Kidney capillary endothelial cell (primary cell): ENCODE measurements at regions not wholly inside any gene's neighbourhood (a gene's known extent, or its start where the extent isn't known, plus 50 kb on each side); places are given as distances from the start of the nearest gene placed in this dataset.

ENCODE experiments used
- DNase-seq: peaks from one replicate; pipeline ENCODE4 v3.0.0-alpha.2; 2018; ENCODE audit warnings: low spot score

GRCh38 chr1:208513799-208514198 lies 269.6 kb upstream of the PLXNA2 start:
- DNase-seq, result no peak

- DNase-seq, result no peak
Observed at GRCh38 chr1:208515129-208515528, 270.9 kb upstream of the PLXNA2 start.

GRCh38 chr1:208516780-208517179 lies 272.6 kb upstream of the PLXNA2 start:
- no peak for DNase-seq

- DNase-seq, result no peak
Observed at GRCh38 chr1:208520438-208521099, 276.4 kb upstream of the PLXNA2 start.

- DNase-seq, result no peak
Observed at GRCh38 chr1:208521534-208521933, 277.4 kb upstream of the PLXNA2 start.

GRCh38 chr1:208523007-208523406 lies 278.8 kb upstream of the PLXNA2 start:
- DNase-seq, result no peak

- no peak for DNase-seq
Observed at GRCh38 chr1:208524376-208524775, 280.2 kb upstream of the PLXNA2 start.

GRCh38 chr1:208524925-208525324 lies 280.7 kb upstream of the PLXNA2 start:
- no peak for DNase-seq

- DNase-seq, result no peak
Observed at GRCh38 chr1:208525417-208525816, 281.2 kb upstream of the PLXNA2 start.

- no peak for DNase-seq
Observed at GRCh38 chr1:208526613-208527125, 282.5 kb upstream of the PLXNA2 start.

- DNase-seq, result no peak
Observed at GRCh38 chr1:208527156-208527555, 283.0 kb upstream of the PLXNA2 start.

GRCh38 chr1:208528578-208529240 lies 284.5 kb upstream of the PLXNA2 start:
- DNase-seq, result no peak

GRCh38 chr1:208531003-208531750 lies 287.0 kb upstream of the PLXNA2 start:
- no peak for DNase-seq

- no peak for DNase-seq
Observed at GRCh38 chr1:208533746-208534598, 289.8 kb upstream of the PLXNA2 start.

GRCh38 chr1:208534599-208534897 lies 290.4 kb upstream of the PLXNA2 start:
- DNase-seq, result no peak

GRCh38 chr1:208534979-208535378 lies 290.8 kb upstream of the PLXNA2 start:
- DNase-seq, result no peak

GRCh38 chr1:208535511-208535910 lies 291.3 kb upstream of the PLXNA2 start:
- DNase-seq, result no peak

- DNase-seq, result no peak
Observed at GRCh38 chr1:208536212-208536611, 292.0 kb upstream of the PLXNA2 start.

- no peak for DNase-seq
Observed at GRCh38 chr1:208537198-208537597, 293.0 kb upstream of the PLXNA2 start.

- DNase-seq, result no peak
Observed at GRCh38 chr1:208538078-208538477, 293.9 kb upstream of the PLXNA2 start.

GRCh38 chr1:208538587-208538986 lies 294.4 kb upstream of the PLXNA2 start:
- DNase-seq, result no peak

GRCh38 chr1:208540724-208541123 lies 296.5 kb upstream of the PLXNA2 start:
- DNase-seq, result no peak
